DND-41 (cell line): ENCODE measurements at regions not wholly inside any gene's neighbourhood (a gene's known extent, or its start where the extent isn't known, plus 50 kb on each side); places are given as distances from the start of the nearest gene placed in this dataset.

Experiments used
- ATAC-seq: fragments of 200-7000 bp; cut with Tn5 transposase; 3 replicates; pipeline ENCODE4 v1.9.1; 2021; ENCODE audit warnings: low read depth; ENCODE audit not compliant: insufficient read depth
- DNase-seq: peaks from one replicate; pipeline ENCODE4 v3.0.0-alpha.2; 2020
- H2AFZ ChIP-seq: 2 replicates; pipeline ENCODE4 v1.6.0; 2012; ENCODE audit warnings: low read depth, low read length
- H3K27ac ChIP-seq: 2 replicates; pipeline ENCODE4 v1.5.1; 2012; ENCODE audit warnings: low read length, inconsistent platforms
- H3K27me3 ChIP-seq: fragments of 200-600 bp; sonication (generic); 2 replicates; pipeline ENCODE4 v1.6.0; 2012; ENCODE audit warnings: low read length, mild to moderate bottlenecking, inconsistent platforms; ENCODE audit not compliant: insufficient read depth, poor library complexity
- H3K36me3 ChIP-seq: 2 replicates; pipeline ENCODE4 v1.5.1; 2012; ENCODE audit warnings: low read length, inconsistent platforms; ENCODE audit not compliant: insufficient read depth
- H3K4me1 ChIP-seq: 2 replicates; pipeline ENCODE4 v1.5.1; 2012; ENCODE audit warnings: mild to moderate bottlenecking, low read length; ENCODE audit not compliant: insufficient read depth
- H3K4me2 ChIP-seq: 2 replicates; pipeline ENCODE4 v1.6.0; 2012; ENCODE audit warnings: mild to moderate bottlenecking, moderate library complexity, low read length, inconsistent platforms; ENCODE audit not compliant: insufficient read depth
- H3K4me3 ChIP-seq, 2 experiments: fragments of 200-600 bp in 1 of 2; shearing (Covaris generic) in 1 of 2; 2 replicates each; pipeline ENCODE4 v1.5.1; 2012 to 2016; ENCODE audit warnings: inconsistent platforms in 2 of 2, low read length in 2 of 2, mild to moderate bottlenecking in 2 of 2, low read depth in 1 of 2, moderate library complexity in 1 of 2
- H3K79me2 ChIP-seq: 2 replicates; pipeline ENCODE4 v1.6.0; 2012; ENCODE audit warnings: low read length, inconsistent platforms; ENCODE audit not compliant: insufficient read depth
- H3K9ac ChIP-seq: 2 replicates; pipeline ENCODE4 v1.6.0; 2012; ENCODE audit warnings: low read depth, mild to moderate bottlenecking, inconsistent platforms, low read length, moderate library complexity
- H3K9me3 ChIP-seq: 2 replicates; pipeline ENCODE4 v1.5.1; 2012; ENCODE audit warnings: low read length, moderate library complexity, mild to moderate bottlenecking, inconsistent platforms; ENCODE audit not compliant: insufficient read depth, severe bottlenecking
- H4K20me1 ChIP-seq: 2 replicates; pipeline ENCODE4 v1.6.0; 2012; ENCODE audit warnings: low read length; ENCODE audit not compliant: insufficient read depth
- CTCF ChIP-seq: IDR thresholded peaks from 2 replicates; pipeline ENCODE4 v1.5.1; 2012; ENCODE audit warnings: borderline replicate concordance, low read length, moderate library complexity, mild to moderate bottlenecking; ENCODE audit not compliant: poor library complexity, severe bottlenecking; ENCODE audit errors: extremely low read depth
- EZH2 ChIP-seq: IDR thresholded peaks from 3 replicates; pipeline ENCODE4 v1.6.1; 2012; ENCODE audit warnings: borderline replicate concordance, low read depth, mild to moderate bottlenecking, moderate library complexity, low read length, inconsistent platforms; ENCODE audit not compliant: severe bottlenecking

- DNase-seq: no peak
- no peak overlapping the region for H2AFZ ChIP-seq
- no peak overlapping the region for H3K4me3 ChIP-seq
- H3K4me2 ChIP-seq: no peak overlapping the region
- no peaks in the 10 kb centered on the region for H3K9me3 ChIP-seq
- no peak overlapping the region for H3K27ac ChIP-seq
- no peaks in the 10 kb centered on the region for H3K27me3 ChIP-seq
- no peaks in the 10 kb centered on the region for H3K79me2 ChIP-seq
- no peaks in the 10 kb centered on the region for H4K20me1 ChIP-seq
- no peak for TF ChIP-seq EZH2
- ATAC-seq: no peak
- H3K36me3 ChIP-seq: no peaks in the 10 kb centered on the region
- no peaks in the 10 kb centered on the region for H3K4me1 ChIP-seq
- no peak overlapping the region for H3K9ac ChIP-seq
Observed at GRCh38 chr20:11132819-11133415, 459.1 kb upstream of the JAG1 start.

GRCh38 chr20:11136691-11137090 lies 462.9 kb upstream of the JAG1 start:
- Histone ChIP-seq H4K20me1 (no peaks in the 10 kb centered on the region), H3K27ac (no peak overlapping the region), H3K27me3 (no peaks in the 10 kb centered on the region), H3K79me2 (no peaks in the 10 kb centered on the region), H3K4me2 (no peak overlapping the region), H2AFZ (no peak overlapping the region), H3K36me3 (no peaks in the 10 kb centered on the region), H3K9ac (no peak overlapping the region), H3K4me3 (no peak overlapping the region), H3K4me1 (no peaks in the 10 kb centered on the region), H3K9me3 (no peaks in the 10 kb centered on the region)
- TF ChIP-seq EZH2 (no peak), CTCF (no peak)
- no peak for DNase-seq
- ATAC-seq: no peak

- DNase-seq (no peak), ATAC-seq (no peak)
- no peak overlapping the region for H3K27ac ChIP-seq
- no peaks in the 10 kb centered on the region for H3K4me1 ChIP-seq
- no peaks in the 10 kb centered on the region for H3K79me2 ChIP-seq
- H3K9me3 ChIP-seq: no peaks in the 10 kb centered on the region
- no peak overlapping the region for H3K4me3 ChIP-seq
- H3K27me3 ChIP-seq: no peaks in the 10 kb centered on the region
- no peak overlapping the region for H3K4me2 ChIP-seq
- H2AFZ ChIP-seq: no peak overlapping the region
- no peaks in the 10 kb centered on the region for H3K36me3 ChIP-seq
- TF ChIP-seq CTCF (no peak), EZH2 (no peak)
- H3K9ac ChIP-seq: no peak overlapping the region
- H4K20me1 ChIP-seq: no peaks in the 10 kb centered on the region
Observed at GRCh38 chr20:11137688-11138087, 463.9 kb upstream of the JAG1 start.

GRCh38 chr20:11140359-11140758 lies 466.6 kb upstream of the JAG1 start:
- Histone ChIP-seq H3K36me3 (no peaks in the 10 kb centered on the region), H4K20me1 (no peaks in the 10 kb centered on the region), H3K79me2 (no peaks in the 10 kb centered on the region), H3K27ac (no peak overlapping the region), H3K4me3 (no peak overlapping the region), H3K9me3 (no peaks in the 10 kb centered on the region), H2AFZ (no peak overlapping the region), H3K9ac (no peak overlapping the region), H3K27me3 (no peaks in the 10 kb centered on the region), H3K4me2 (no peak overlapping the region), H3K4me1 (no peaks in the 10 kb centered on the region)
- no peak for TF ChIP-seq CTCF
- TF ChIP-seq EZH2: no peak
- ATAC-seq (no peak), DNase-seq (no peak)
